Natural killer cell treated with Interleukin-12 subunit alpha and Interleukin-12 subunit beta and Interleukin-15 and Interleukin-18, amount 100 ng/mL, for 72 hours (primary cell): ENCODE measurements at regions not wholly inside any gene's neighbourhood (a gene's known extent, or its start where the extent isn't known, plus 50 kb on each side); places are given as distances from the start of the nearest gene placed in this dataset.
A peak's percentile ranks its signal among the peaks of the same experiment; 100 is the strongest.

Source experiments
- ATAC-seq, 2 donors: fragments of 150-1000 bp; cut with Tn5 transposase in 1 of 2; sonication (Bioruptor Pico), chemical (Tn5 transposase) in 1 of 2; 2 replicates each; pipeline ENCODE4 v1.10.0; 2021
- DNase-seq: peaks from one replicate; pipeline ENCODE4 v3.0.0; 2022; ENCODE audit warnings: low spot score
- H3K27ac Mint-ChIP-seq, 2 donors: 1 replicate in 1 of 2; 2 replicates in 1 of 2; pipeline ENCODE4 v1.8.0; 2022; ENCODE audit warnings: mixed read lengths in 2 of 2, mild to moderate bottlenecking in 1 of 2, moderate library complexity in 1 of 2
- H3K27me3 Mint-ChIP-seq, 2 donors: 1 replicate in 1 of 2; 2 replicates in 1 of 2; pipeline ENCODE4 v1.8.0; 2022; ENCODE audit warnings: mixed read lengths in 2 of 2
- H3K36me3 Mint-ChIP-seq: one replicate; pipeline ENCODE4 v1.8.0; 2022; ENCODE audit warnings: mixed read lengths
- H3K4me1 Mint-ChIP-seq, 2 donors: 1 replicate in 1 of 2; 2 replicates in 1 of 2; pipeline ENCODE4 v1.8.0; 2022; ENCODE audit warnings: low read depth in 2 of 2, mixed read lengths in 2 of 2, mild to moderate bottlenecking in 1 of 2
- H3K4me3 Mint-ChIP-seq: one replicate; pipeline ENCODE4 v1.8.0; 2022; ENCODE audit warnings: mixed read lengths
- H3K9me3 Mint-ChIP-seq: 2 replicates; pipeline ENCODE4 v1.8.0; 2022; ENCODE audit warnings: mixed read lengths

DNA sequence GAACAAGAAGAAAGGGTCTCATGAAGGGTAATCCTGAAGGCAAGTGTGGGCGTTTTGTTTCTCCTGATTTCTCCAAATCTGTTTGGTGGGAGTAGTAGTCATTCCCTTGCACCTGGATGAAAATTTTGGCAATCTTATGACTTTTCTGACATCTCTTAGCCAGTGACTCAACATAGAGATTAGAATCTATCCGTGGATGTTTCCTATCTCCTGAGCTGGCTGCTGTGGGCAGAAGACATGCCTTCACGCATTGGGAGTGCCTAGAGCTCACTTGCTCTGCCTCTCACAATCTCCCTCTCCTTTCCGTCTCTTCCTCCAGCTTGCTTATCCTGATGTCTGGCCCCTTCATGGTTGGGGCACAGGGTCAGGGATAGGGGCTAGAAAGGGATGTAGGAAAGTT lies 174.2 kb upstream of the NFIA start:
- peaks cover 5 to 10% of the 10 kb centered on the region in 2 donors for H3K27me3 Mint-ChIP-seq
- ATAC-seq (no peak), DNase-seq (no peak)
- no peaks in the 10 kb centered on the region for H3K9me3 Mint-ChIP-seq
- H3K4me1 Mint-ChIP-seq: no peaks in the 10 kb centered on the region
- no peak overlapping the region for H3K4me3 Mint-ChIP-seq
- H3K36me3 Mint-ChIP-seq: no peaks in the 10 kb centered on the region
- H3K27ac Mint-ChIP-seq: no peak overlapping the region

DNA sequence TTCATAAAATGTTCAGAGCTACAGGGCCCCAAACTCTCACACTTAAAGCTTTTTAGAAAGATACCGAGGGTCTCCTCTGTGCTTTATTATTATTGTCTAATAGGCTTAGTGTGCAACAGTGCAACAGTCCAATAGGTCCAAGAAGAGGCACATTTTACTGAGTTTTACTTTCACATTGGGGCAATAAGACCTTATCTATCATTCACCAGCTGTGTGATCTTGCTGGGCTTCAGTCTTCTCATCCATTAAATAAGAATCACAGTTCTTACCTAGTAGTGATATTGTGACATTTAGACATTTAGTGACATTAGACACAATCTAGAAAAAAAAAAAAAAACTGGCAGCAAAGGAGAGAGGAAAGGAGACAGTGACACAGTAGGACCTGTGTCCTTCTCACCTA lies 175.8 kb upstream of the NFIA start:
- Mint-ChIP-seq H3K27me3 (peaks cover 2 to 10% of the 10 kb centered on the region in 2 donors), H3K27ac (no peak overlapping the region), H3K4me3 (no peak overlapping the region), H3K9me3 (no peaks in the 10 kb centered on the region), H3K36me3 (no peaks in the 10 kb centered on the region), H3K4me1 (no peaks in the 10 kb centered on the region)
- DNase-seq (no peak), ATAC-seq (no peak)

DNA sequence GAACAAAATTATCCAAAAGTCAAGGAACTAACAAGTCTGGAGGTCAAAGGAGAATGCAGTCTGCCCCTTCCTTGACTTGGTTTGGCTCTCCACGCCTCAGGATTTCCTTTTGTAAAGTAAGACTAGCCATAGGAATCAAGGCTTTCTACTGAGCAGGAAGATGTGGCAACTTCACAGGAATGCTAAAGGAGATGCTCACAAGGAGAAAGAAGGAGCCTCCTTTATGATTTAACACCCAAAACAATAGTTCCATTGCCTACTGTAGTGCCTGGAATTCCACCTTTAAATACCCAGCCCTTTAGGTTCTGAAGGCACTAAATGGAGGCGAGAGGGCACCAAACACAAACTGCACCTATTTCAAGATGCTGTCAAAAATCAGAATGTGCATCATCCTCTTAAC lies 176.3 kb upstream of the NFIA start:
- Mint-ChIP-seq H3K27ac (no peak overlapping the region), H3K36me3 (no peaks in the 10 kb centered on the region)
- ATAC-seq: no peak

DNA sequence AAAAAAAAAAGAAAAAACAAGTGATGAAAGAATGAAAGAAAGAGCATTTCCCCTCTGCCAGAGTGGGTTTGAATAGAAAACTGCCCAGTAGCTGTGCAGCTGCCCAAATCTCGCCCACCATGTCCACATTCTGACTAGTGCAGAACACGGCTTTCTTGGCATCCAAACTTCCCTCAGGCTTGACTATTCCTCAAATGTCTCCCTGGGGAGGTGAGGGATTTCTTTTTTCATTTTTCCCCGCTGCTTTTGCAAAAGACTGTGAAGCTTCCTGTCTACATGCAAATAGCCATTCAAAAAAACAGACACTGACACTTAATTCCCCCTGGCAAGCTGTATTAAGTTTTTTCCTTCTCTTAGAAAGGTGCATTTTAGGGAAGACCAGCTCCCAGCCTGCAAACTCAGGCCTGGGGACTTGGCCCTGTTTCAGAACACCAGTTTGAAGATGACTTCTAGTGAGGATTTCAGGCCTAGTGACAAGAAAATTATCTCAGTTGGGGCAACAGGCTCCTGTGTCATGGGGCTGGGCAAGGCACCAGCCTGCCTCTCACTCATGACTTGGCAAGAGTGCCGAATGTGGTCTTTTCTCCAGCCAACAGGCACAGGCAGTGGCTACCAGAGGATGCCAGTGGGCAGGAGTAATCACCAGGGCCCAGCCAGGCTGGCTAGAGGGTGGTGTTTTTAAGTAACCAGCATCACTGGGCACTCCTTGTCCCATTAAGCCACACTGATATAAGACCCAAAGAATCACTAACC lies 178.1 kb upstream of the NFIA start:
- Mint-ChIP-seq H3K36me3 (no peaks in the 10 kb centered on the region), H3K4me3 (no peak overlapping the region), H3K9me3 (no peaks in the 10 kb centered on the region), H3K4me1 (no peaks in the 10 kb centered on the region), H3K27ac (no peak overlapping the region), H3K27me3 (peaks cover 0 to 2% of the 10 kb centered on the region in 2 donors)
- ATAC-seq: no peak
- no peak for DNase-seq

More for the DNA sequence above, 176.3 kb upstream of the NFIA start:
- H3K27me3 Mint-ChIP-seq: peaks cover 2 to 5% of the 10 kb centered on the region in 2 donors
- H3K4me3 Mint-ChIP-seq: no peak overlapping the region
- no peaks in the 10 kb centered on the region for H3K9me3 Mint-ChIP-seq
- no peak for DNase-seq
- H3K4me1 Mint-ChIP-seq: no peaks in the 10 kb centered on the region

DNA sequence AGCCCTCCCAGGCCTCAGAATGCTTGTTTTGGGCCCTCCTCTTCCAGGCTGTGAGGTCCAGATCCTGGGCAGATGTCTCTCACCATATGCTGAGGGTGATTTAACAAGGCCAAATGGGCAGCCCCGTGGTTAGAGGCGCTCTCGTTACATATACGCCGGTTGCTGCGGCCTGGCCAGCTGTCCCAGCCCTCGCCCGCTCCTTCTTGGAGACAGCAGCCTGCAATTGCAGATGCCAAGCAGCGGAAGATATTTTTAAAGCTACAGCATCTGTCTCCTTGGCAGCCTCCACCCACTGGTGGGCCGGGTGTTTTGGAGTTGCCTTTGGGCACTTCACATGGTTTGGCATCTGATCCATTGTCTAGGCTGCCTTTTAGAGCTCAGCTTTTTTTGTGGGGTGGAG lies 178.8 kb upstream of the NFIA start:
- no peak for ATAC-seq

DNA sequence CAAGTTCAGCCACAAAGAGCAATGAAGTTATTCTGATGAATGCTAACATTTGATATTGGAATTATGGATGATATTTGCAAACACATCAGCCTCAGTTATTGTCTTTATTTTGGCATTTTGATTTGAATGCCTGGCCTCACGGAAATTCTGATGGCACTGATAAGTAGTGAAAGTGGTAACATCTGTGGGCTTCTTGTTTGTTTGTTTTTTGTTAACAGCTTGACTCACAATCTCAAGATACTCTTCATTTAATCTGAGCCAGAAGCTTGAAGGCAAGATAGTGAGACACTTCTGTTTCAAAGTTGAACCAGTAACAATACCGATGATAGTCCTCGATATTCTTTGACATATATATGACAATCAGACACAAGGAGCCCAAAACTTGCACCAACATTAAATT lies 182.9 kb upstream of the NFIA start:
- Mint-ChIP-seq H3K36me3 (no peaks in the 10 kb centered on the region), H3K4me3 (no peak overlapping the region), H3K4me1 (peaks cover 0 to 5% of the 10 kb centered on the region in 2 donors), H3K27ac (no peak overlapping the region), H3K27me3 (peaks cover 7 to 20% of the 10 kb centered on the region in 2 donors), H3K9me3 (no peaks in the 10 kb centered on the region)
- DNase-seq: no peak
- no peak for ATAC-seq

More for the DNA sequence above, 178.8 kb upstream of the NFIA start:
- no peak overlapping the region for H3K4me3 Mint-ChIP-seq
- no peaks in the 10 kb centered on the region for H3K9me3 Mint-ChIP-seq
- H3K4me1 Mint-ChIP-seq: no peaks in the 10 kb centered on the region
- DNase-seq: no peak
- H3K27ac Mint-ChIP-seq: no peak overlapping the region
- peaks cover 3 to 6% of the 10 kb centered on the region in 2 donors for H3K27me3 Mint-ChIP-seq
- no peaks in the 10 kb centered on the region for H3K36me3 Mint-ChIP-seq

DNA sequence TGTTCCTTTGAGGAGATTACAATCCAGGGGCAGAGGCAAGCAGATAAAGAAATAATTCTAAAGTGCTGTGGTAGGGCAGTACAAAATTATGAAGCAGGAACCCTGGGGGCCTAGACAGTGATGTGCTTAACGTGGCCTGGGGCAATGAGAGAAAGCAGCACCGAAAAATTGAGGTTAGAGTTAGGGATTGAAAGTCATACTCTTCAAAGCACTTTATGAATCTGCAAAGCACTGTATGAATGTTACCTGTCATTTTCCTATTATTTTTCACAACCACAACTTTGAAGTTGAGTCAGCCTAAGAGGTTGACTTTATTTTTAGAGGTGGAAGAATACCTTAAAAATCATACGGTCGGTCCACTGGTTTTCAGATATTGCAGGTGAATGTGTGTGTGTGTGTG lies 183.4 kb upstream of the NFIA start:
- H3K27ac Mint-ChIP-seq: no peak overlapping the region
- H3K9me3 Mint-ChIP-seq: no peaks in the 10 kb centered on the region
- no peak overlapping the region for H3K4me3 Mint-ChIP-seq
- peaks cover 7 to 25% of the 10 kb centered on the region in 2 donors for H3K27me3 Mint-ChIP-seq
- DNase-seq (no peak), ATAC-seq (peak in 1 of 2 donors; percentile 74)
- H3K4me1 Mint-ChIP-seq: peaks cover 0 to 5% of the 10 kb centered on the region in 2 donors
- H3K36me3 Mint-ChIP-seq: no peaks in the 10 kb centered on the region

DNA sequence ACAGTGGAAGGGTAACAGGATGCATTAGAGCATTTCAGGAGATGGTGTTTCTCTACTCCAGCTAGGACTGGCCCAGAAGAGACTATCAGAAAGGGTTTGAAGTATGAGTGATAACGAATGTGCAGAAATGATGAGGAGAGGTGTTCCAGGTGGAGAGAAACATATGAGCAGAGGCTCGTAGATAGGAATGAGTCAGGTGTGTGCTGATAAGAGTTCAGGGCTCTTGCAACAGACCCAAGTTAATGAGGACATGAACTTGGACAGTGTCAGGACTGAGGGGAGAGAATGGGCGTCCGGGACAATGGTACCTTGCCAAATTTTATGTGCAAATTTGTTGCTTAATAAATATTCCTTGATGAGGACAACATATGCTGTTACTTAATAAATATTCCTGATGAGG lies 183.9 kb upstream of the NFIA start:
- H3K27ac Mint-ChIP-seq: no peak overlapping the region
- ATAC-seq (peak in 1 of 2 donors; percentile 43), DNase-seq (no peak)
- no peaks in the 10 kb centered on the region for H3K36me3 Mint-ChIP-seq
- peaks cover 7 to 26% of the 10 kb centered on the region in 2 donors for H3K27me3 Mint-ChIP-seq
- H3K4me3 Mint-ChIP-seq: no peak overlapping the region
- H3K4me1 Mint-ChIP-seq: peaks cover 0 to 5% of the 10 kb centered on the region in 2 donors
- no peaks in the 10 kb centered on the region for H3K9me3 Mint-ChIP-seq

DNA sequence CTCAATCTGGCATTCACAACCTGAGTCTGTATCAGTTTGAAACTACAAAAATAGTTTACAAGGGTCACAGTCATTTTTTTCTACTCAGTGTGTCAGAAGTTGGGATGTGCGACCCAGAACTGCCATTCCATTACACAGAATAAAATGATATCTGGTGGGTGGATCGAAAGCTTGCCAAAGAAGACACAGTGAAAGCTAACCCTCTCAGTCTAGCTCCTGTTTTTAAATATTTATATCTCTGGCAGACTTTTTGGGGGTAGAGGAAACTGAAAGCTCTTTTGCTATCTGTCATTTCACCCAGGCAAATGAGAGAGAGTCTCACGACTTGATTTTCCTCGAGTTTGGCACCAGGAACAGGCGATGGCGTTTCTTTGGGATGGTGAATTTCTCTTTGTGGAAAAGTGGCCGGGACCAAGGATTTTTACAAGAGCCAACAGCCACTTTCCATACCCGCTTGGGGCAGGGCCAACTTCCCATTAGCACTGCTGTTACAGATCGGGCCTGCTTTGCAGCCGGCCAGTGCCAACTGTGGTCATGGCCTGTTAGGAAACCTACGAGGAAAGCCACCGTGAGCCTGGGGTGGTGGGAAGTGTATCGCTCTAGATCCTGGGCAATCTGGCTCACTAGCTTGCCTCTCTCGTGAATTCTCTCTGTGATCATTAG lies 185.5 kb upstream of the NFIA start:
- DNase-seq: no peak
- no peaks in the 10 kb centered on the region for H3K9me3 Mint-ChIP-seq
- no peak overlapping the region for H3K27ac Mint-ChIP-seq
- peaks cover 7 to 26% of the 10 kb centered on the region in 2 donors for H3K27me3 Mint-ChIP-seq
- no peak for ATAC-seq
- no peaks in the 10 kb centered on the region for H3K36me3 Mint-ChIP-seq
- peaks cover 0 to 5% of the 10 kb centered on the region in 2 donors for H3K4me1 Mint-ChIP-seq
- no peak overlapping the region for H3K4me3 Mint-ChIP-seq

DNA sequence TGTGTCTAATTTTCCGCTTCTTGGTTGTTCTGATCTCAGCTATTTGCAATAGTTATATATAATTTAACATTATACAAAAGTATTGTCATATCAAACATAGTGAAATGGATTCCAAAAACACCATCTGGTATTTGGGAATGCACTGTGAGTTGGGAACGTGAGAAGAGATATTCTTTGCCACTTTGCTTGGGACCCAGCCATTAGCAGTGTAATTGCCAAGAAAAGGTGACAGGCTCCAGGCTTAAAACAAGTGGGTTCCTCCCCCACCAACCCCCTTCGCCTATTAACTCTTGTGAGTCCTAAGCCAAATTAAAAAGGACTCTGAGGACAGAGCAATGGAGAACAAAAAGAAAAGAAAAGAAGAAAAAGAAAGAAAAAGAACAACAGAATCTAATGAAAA lies 186.7 kb upstream of the NFIA start:
- Mint-ChIP-seq H3K9me3 (no peaks in the 10 kb centered on the region), H3K27ac (no peak overlapping the region), H3K27me3 (peaks cover 7 to 34% of the 10 kb centered on the region in 2 donors), H3K36me3 (no peaks in the 10 kb centered on the region), H3K4me1 (peaks cover 0 to 5% of the 10 kb centered on the region in 2 donors), H3K4me3 (no peak overlapping the region)
- no peak for DNase-seq
- ATAC-seq: no peak

DNA sequence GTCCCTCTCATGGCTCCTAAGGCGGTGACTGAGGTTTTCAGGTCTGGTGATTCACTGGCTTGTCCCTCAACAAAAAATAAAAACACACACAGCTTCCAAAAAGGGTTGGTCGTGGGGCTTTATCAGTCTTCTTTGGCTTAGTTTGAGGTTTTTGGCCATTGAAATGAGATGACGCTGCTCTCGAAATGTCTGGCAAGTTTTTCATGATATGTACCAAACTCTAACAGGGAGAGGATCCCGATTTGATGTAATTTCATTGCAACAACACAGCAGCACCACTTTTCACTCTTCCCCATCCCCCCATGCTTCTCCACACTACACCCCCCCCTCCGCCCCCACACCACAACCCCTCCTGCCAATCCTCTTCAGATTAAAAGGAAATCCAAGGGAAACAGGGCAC lies 187.1 kb upstream of the NFIA start:
- no peak for DNase-seq
- Mint-ChIP-seq H3K4me3 (no peak overlapping the region), H3K36me3 (no peaks in the 10 kb centered on the region), H3K9me3 (no peaks in the 10 kb centered on the region), H3K27me3 (peaks cover 7 to 36% of the 10 kb centered on the region in 2 donors), H3K27ac (no peak overlapping the region), H3K4me1 (peaks cover 0 to 5% of the 10 kb centered on the region in 2 donors)
- no peak for ATAC-seq

DNA sequence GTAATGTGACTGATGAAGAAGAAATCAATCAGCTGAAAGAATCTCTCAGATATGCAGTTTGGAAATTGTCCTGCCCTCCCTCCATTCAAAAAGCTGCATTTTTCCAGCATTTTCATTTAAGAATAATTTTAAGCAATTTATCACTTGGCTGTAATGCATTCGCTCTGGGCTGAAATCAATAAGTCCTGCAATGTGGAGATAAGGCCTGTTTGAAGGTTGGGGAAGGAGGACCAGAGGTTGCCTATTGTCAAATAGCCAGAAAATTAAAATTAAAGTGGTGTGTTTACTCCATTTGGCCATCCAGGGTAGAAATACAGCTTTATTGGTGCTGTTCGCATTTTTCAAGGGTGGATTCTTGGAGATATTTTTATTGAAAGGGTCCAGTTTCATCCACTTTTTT lies 187.6 kb upstream of the NFIA start:
- Mint-ChIP-seq H3K4me3 (no peak overlapping the region), H3K36me3 (no peaks in the 10 kb centered on the region)
- no peak for ATAC-seq

DNA sequence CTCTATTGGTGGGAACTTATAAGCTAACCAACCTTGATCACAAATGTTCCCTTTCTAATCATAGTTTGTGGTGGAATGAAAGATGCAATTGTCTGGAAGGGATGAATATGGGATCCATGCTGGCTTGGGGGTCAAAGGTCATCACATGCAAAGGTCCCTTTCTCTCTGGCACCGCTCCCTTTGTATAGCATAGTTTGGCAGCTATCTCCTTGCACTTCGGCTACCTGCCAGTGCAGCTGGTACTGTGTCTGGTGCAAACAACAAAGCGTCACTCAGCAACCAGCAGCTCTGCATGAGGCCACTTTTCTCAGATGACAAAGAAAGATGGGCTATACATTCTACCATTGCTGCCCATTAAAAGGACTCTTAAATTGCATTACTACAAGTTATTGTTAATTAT lies 188.2 kb upstream of the NFIA start:
- no peak overlapping the region for H3K4me3 Mint-ChIP-seq

More for the DNA sequence above, 187.6 kb upstream of the NFIA start:
- peaks cover 7 to 36% of the 10 kb centered on the region in 2 donors for H3K27me3 Mint-ChIP-seq
- no peaks in the 10 kb centered on the region for H3K9me3 Mint-ChIP-seq
- DNase-seq: no peak
- no peak overlapping the region for H3K27ac Mint-ChIP-seq
- H3K4me1 Mint-ChIP-seq: peaks cover 0 to 5% of the 10 kb centered on the region in 2 donors

DNA sequence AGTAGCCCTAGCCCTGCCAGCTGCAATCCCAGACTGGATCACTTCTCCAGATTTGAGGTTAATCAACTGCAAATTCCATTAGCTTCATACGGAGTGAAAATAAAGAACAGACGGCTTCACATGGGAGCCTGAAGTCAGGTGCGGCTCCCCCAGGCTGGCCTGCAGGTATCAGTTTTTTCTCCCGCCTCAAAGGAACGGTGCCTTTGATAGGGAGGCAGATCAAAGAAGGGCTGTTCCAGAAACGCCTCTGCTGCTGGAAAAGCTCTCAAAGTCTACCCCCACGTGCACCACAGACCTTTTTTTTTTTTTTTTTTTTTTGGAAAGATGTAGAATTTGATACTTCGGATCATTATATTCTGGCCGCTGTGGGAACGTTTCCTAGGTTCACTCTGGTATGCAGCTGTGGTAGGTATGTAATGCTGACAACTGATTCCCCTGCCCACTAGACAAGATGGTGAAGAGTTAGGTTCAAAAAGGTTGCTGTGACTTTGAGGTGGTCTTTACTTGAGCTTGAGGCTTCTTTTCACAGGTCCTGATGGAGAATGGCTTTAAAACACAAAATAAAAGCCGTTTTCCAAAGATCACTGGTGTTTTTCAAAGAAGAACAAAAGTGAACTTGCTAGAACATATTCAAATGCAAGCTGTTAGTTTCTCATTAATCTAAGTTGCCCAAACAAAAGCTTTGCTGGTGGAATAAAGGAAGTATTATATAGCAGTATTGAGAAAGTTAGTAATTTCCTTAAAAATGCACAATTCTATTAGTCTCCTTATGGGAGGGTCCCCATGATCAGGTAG lies 189.0 kb upstream of the NFIA start:
- ATAC-seq (no peak), DNase-seq (no peak)
- Mint-ChIP-seq H3K27ac (no peak overlapping the region), H3K9me3 (no peaks in the 10 kb centered on the region), H3K36me3 (no peaks in the 10 kb centered on the region), H3K27me3 (peaks cover 3 to 27% of the 10 kb centered on the region in 2 donors), H3K4me3 (no peak overlapping the region), H3K4me1 (peaks cover 0 to 3% of the 10 kb centered on the region in 2 donors)

More for the DNA sequence above, 188.2 kb upstream of the NFIA start:
- H3K4me1 Mint-ChIP-seq: peaks cover 0 to 5% of the 10 kb centered on the region in 2 donors
- H3K27me3 Mint-ChIP-seq: peaks cover 6 to 35% of the 10 kb centered on the region in 2 donors
- H3K9me3 Mint-ChIP-seq: no peaks in the 10 kb centered on the region
- no peak overlapping the region for H3K27ac Mint-ChIP-seq
- no peaks in the 10 kb centered on the region for H3K36me3 Mint-ChIP-seq
- DNase-seq: no peak
- ATAC-seq: no peak
